Medulla oblongata (tissue), 1 donor: ENCODE measurements at regions not wholly inside any gene's neighbourhood (a gene's known extent, or its start where the extent isn't known, plus 50 kb on each side); places are given as distances from the start of the nearest gene placed in this dataset.
"Not testable (repeated sequence)": the region's sequence is repeated elsewhere in the genome, so short reads cannot be mapped to it uniquely, and the experiment has no call there.

ENCODE experiments used
- DNase-seq: peaks from one replicate; pipeline ENCODE4 v3.0.0-alpha.2; 2015; ENCODE audit errors: extremely low spot score

DNA sequence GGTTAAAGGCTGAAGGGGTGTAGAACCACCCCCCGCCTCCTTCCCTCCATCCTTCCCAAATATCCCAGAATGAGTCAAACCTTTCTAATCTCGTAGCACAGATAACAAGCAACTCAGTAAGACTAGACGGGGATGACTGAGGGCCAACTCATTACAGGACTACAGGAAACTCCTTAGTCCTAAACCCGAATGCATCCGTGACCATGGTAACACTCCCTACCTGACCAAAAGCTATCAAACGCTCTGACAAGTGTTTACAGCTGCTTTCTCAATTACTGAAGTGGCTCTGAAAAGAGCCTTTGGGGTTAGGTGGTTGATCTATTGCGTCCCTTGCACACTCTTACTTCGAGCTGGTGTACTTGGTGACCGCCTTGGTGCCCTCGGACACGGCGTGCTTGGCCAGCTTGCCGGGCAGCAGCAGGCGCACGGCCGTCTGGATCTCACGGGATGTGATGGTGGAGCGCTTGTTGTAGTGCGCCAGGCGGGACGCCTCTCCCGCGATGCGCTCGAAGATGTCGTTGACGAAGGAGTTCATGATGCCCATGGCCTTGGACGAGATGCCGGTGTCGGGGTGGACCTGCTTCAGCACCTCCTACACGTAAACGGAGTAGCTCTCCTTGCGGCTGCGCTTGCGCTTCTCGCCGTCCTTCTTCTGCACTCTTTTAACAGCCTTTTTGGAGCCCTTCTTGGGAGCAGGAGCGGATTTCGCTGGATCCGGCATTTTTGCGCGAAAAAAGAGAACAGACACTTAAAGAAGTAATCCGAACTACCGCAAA, 67.4 kb downstream of the FAM72B start:
- DNase-seq: peak; percentile 4

GRCh38 chr1:121117298-121117611, 66.9 kb downstream of the FAM72B start:
- not testable (repeated sequence) for DNase-seq

DNA sequence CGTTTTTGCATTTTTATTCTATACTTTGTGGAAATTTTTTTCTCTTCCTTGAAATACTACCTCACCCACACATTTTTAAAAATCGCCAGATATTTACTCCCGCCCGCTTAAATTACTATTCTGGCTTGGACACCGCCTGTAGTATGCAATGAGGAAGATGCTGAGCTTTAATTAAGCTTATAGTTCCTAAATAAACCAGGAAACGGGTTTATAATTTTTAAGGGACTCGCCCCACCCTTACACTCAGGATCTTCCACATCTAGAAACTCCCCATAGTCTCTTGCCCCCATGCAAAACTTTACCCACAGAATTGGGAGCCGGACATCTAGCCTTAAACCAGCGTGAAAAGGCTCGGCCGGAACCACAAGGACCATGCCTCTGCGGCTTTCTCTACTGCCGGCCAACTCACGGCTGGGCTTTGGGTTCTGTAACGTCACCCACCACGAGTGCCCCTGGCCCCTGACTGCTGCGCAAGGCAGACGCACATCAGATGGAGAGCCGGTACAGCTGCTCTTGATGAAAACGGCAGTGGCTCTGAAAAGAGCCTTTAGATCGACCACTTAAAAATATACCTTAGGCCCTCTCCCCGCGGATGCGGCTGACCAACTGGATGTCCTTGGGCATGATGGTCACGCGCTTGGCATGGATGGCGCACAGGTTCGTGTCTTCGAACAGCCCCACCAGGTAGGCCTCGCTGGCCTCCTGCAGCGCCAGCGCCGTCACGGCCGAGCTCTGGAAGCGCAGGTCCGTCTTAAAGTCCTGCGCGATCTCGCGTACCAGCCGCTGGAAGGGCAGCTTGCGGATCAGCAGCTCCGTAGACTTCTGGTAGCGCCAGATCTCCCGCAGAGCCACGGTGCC, 66.3 kb downstream of the FAM72B start:
- peak; percentile 21 for DNase-seq
